PC-3 (cell line): ENCODE measurements at regions not wholly inside any gene's neighbourhood (a gene's known extent, or its start where the extent isn't known, plus 50 kb on each side); places are given as distances from the start of the nearest gene placed in this dataset.

ENCODE experiments used
- ATAC-seq: fragments of 200-7000 bp; cut with Tn5 transposase; 2 replicates; pipeline ENCODE4 v1.9.1; 2020; ENCODE audit warnings: mild to moderate bottlenecking, moderate library complexity
- BruUV-seq: library from RNA; stranded (reverse); fragments of 400-500 nt; replicated peaks from 2 replicates; lab custom pipeline; 2021; lab: Mats Ljungman, UMichigan
- CTCF ChIA-PET: fragments of 300-600 bp; sonication (Branson Sonifier 250); formaldehyde crosslinking; loops from one replicate; lab custom pipeline; 2022; ENCODE audit warnings: antibody characterized with exemption; lab: Charles Lee
- POLR2A ChIA-PET: fragments of 300-600 bp; sonication (Branson Sonifier 250); formaldehyde crosslinking; loops from one replicate; lab custom pipeline; 2022; ENCODE audit warnings: antibody characterized with exemption; ENCODE audit not compliant: unreplicated experiment; lab: Charles Lee
- DNase-seq: peaks from one replicate; pipeline ENCODE4 v3.0.0-alpha.2; 2015
- H2AFZ ChIP-seq: fragments of 300-600 bp; sonication (generic); 2 replicates; pipeline ENCODE4 v1.6.0; 2016; ENCODE audit warnings: antibody characterized with exemption, low read length
- H3F3A ChIP-seq: fragments of 300-600 bp; sonication (generic); one replicate; pipeline ENCODE4 v1.6.0; 2017; ENCODE audit warnings: antibody characterized with exemption, low read length, control low read depth, mild to moderate bottlenecking; ENCODE audit not compliant: unreplicated experiment
- H3K27ac ChIP-seq: fragments of 300-600 bp; sonication (generic); 2 replicates; pipeline ENCODE4 v1.5.1; 2016; ENCODE audit warnings: mild to moderate bottlenecking, low read length
- H3K27me3 ChIP-seq: fragments of 300-600 bp; sonication (generic); 2 replicates; pipeline ENCODE4 v1.6.1; 2016; ENCODE audit warnings: low read length, mixed read lengths
- H3K36me3 ChIP-seq: fragments of 300-600 bp; sonication (generic); 2 replicates; pipeline ENCODE4 v1.6.1; 2016; ENCODE audit warnings: low read depth, mixed run types, low read length, mixed read lengths
- H3K4me1 ChIP-seq: fragments of 300-600 bp; sonication (generic); 2 replicates; pipeline ENCODE4 v1.5.1; 2016; ENCODE audit warnings: low read length; ENCODE audit not compliant: insufficient read depth
- H3K4me2 ChIP-seq: fragments of 300-600 bp; sonication (generic); 2 replicates; pipeline ENCODE4 v1.6.0; 2016; ENCODE audit warnings: low read length
- H3K4me3 ChIP-seq: fragments of 300-600 bp; sonication (generic); 2 replicates; pipeline ENCODE4 v1.5.1; 2016; ENCODE audit warnings: mild to moderate bottlenecking, low read length, mixed read lengths
- H3K79me2 ChIP-seq: fragments of 300-600 bp; sonication (generic); 2 replicates; pipeline ENCODE4 v1.6.1; 2017; ENCODE audit warnings: low read length, mixed read lengths
- H3K9ac ChIP-seq: fragments of 300-600 bp; sonication (generic); 2 replicates; pipeline ENCODE4 v1.6.0; 2016; ENCODE audit warnings: mild to moderate bottlenecking, low read length
- H3K9me2 ChIP-seq: fragments of 300-600 bp; sonication (generic); replicated peaks from 2 replicates; pipeline ENCODE4 v1.6.1; 2016; ENCODE audit warnings: mixed run types, low read length, mixed read lengths
- H3K9me3 ChIP-seq: fragments of 300-600 bp; sonication (generic); 2 replicates; pipeline ENCODE4 v1.6.1; 2016; ENCODE audit warnings: low read length, mixed read lengths
- H4K20me1 ChIP-seq: fragments of 300-600 bp; sonication (generic); 2 replicates; pipeline ENCODE4 v1.6.1; 2016; ENCODE audit warnings: low read length, mixed read lengths
- EZH2 ChIP-seq: fragments of 300-600 bp; sonication (generic); IDR thresholded peaks from one replicate; pipeline ENCODE4 v1.6.1; 2017; ENCODE audit warnings: antibody characterized with exemption, mild to moderate bottlenecking, low read length; ENCODE audit not compliant: unreplicated experiment
- EZH2phosphoT487 ChIP-seq: fragments of 300-600 bp; sonication (generic); IDR thresholded peaks from 2 replicates; pipeline ENCODE4 v1.6.1; 2018; ENCODE audit warnings: mild to moderate bottlenecking, antibody characterized with exemption, low read length, borderline replicate concordance
- intact Hi-C: fragments of 100-400 bp; cut with micrococcal nuclease; formaldehyde crosslinking; loops from 2 replicates; pipeline ENCODE4 v1.9.0; 2023
- TF ChIP-seq, protein P1 (sequence below): fragments of 300-600 bp; sonication (generic); conservative IDR thresholded peaks from 2 replicates; pipeline ENCODE4 v1.5.1; 2017; ENCODE audit warnings: antibody characterized with exemption, low read depth, mild to moderate bottlenecking, low read length

DNA sequence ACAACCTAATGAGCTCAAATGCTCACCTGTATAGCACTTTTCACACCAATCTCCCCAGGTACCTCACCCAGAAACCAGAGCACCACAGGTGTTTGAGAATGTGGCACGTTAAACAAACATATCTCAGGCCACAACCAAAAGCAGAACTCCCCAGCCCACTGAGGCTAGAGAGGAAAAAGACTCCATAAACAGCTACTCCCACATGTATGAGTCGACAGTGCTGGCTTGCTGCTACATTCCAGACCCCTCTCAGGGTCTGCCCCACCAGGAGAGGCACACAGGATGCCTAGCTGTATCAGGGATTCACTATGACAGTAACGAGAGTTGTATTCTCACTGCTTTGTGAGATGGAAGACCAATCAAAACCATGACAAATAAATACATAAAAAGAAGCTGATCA lies 242.6 kb upstream of the ARID1B start:
- DNase-seq (no peak), ATAC-seq (no peak)
- Histone ChIP-seq H3K4me2 (no peak overlapping the region), H3K4me3 (no peak overlapping the region), H3F3A (no peaks in the 10 kb centered on the region), H3K9me2 (no peaks in the 10 kb centered on the region), H3K79me2 (no peaks in the 10 kb centered on the region), H3K36me3 (no peaks in the 10 kb centered on the region), H3K27me3 (no peaks in the 10 kb centered on the region), H2AFZ (no peak overlapping the region), H3K9me3 (no peaks in the 10 kb centered on the region), H3K27ac (no peak overlapping the region), H3K4me1 (0 out of 2 replicates have a peak, but pooled peaks cover 4% of the 10 kb centered on the region), H4K20me1 (no peaks in the 10 kb centered on the region), H3K9ac (no peak overlapping the region)
- ChIA-PET CTCF (no interaction called here), POLR2A (no interaction called here)
- no TSS peak for BruUV-seq
- intact Hi-C loops, result no loop called here
- TF ChIP-seq, protein P1, sequence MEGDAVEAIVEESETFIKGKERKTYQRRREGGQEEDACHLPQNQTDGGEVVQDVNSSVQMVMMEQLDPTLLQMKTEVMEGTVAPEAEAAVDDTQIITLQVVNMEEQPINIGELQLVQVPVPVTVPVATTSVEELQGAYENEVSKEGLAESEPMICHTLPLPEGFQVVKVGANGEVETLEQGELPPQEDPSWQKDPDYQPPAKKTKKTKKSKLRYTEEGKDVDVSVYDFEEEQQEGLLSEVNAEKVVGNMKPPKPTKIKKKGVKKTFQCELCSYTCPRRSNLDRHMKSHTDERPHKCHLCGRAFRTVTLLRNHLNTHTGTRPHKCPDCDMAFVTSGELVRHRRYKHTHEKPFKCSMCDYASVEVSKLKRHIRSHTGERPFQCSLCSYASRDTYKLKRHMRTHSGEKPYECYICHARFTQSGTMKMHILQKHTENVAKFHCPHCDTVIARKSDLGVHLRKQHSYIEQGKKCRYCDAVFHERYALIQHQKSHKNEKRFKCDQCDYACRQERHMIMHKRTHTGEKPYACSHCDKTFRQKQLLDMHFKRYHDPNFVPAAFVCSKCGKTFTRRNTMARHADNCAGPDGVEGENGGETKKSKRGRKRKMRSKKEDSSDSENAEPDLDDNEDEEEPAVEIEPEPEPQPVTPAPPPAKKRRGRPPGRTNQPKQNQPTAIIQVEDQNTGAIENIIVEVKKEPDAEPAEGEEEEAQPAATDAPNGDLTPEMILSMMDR, result no peak
- TF ChIP-seq EZH2, result no peak
- TF ChIP-seq EZH2phosphoT487, result no peak

DNA sequence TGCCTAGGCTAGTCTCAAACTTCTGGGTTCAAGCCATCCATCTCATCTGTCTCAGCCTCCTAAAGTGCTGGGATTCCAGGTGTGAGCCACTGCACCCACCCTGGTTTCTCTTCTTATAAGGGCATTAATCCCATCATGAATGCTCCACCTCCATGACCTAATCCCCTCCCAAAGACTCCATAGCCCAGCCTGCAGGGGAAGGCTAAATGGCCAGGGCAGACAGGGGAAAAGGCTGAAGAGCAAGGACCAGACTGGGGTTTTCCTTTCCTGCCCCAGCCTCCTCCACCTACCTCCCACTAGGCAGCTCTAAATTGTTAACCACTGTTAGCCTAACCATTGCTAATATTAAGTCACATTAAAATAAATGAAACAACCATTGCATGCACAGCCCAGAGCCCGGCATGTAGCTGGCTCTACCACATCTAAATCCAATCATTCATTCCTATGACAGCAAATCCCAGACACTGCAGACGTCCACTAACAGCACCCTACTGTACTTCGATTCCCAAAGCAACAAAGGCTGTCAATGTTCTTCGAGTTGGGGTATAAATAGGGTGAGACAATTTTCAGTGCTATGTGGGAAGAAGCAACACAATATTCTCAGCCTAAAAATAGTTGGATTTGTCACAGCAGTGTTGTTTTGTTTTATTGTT lies 243.2 kb upstream of the ARID1B start:
- POLR2A ChIA-PET, result no interaction called here
- Histone ChIP-seq H3K4me3 (no peak overlapping the region), H3K9me3 (no peaks in the 10 kb centered on the region), H3K27me3 (no peaks in the 10 kb centered on the region), H3K4me2 (no peak overlapping the region), H3K4me1 (0 out of 2 replicates have a peak, but pooled peaks cover 4% of the 10 kb centered on the region), H3K27ac (no peak overlapping the region), H3K9ac (no peak overlapping the region), H3K36me3 (no peaks in the 10 kb centered on the region), H3F3A (no peaks in the 10 kb centered on the region), H3K79me2 (no peaks in the 10 kb centered on the region), H2AFZ (no peak overlapping the region), H3K9me2 (no peaks in the 10 kb centered on the region), H4K20me1 (no peaks in the 10 kb centered on the region)
- BruUV-seq, result no TSS peak
- intact Hi-C loops, result no loop called here
- DNase-seq, result no peak
- ATAC-seq, result no peak
- TF ChIP-seq EZH2 (no peak), EZH2phosphoT487 (no peak)
- TF ChIP-seq, protein P1, result no peak
- CTCF ChIA-PET, result no interaction called here

- ChIA-PET CTCF (no interaction called here), POLR2A (no interaction called here)
- H2AFZ ChIP-seq, result no peak overlapping the region
- H3F3A ChIP-seq, result no peaks in the 10 kb centered on the region
- no peak overlapping the region for H3K4me3 ChIP-seq
- H3K9me2 ChIP-seq, result no peaks in the 10 kb centered on the region
- H3K4me1 ChIP-seq, result 0 out of 2 replicates have a peak, but pooled peaks cover 3% of the 10 kb centered on the region
- H3K27me3 ChIP-seq, result no peaks in the 10 kb centered on the region
- TF ChIP-seq EZH2phosphoT487 (no peak), EZH2 (no peak)
- TF ChIP-seq, protein P1, result no peak
- no TSS peak for BruUV-seq
- no peaks in the 10 kb centered on the region for H4K20me1 ChIP-seq
- DNase-seq, result no peak
- intact Hi-C loops, result no loop called here
- H3K4me2 ChIP-seq, result no peak overlapping the region
- ATAC-seq, result no peak
- no peak overlapping the region for H3K9ac ChIP-seq
- H3K9me3 ChIP-seq, result no peaks in the 10 kb centered on the region
- no peaks in the 10 kb centered on the region for H3K79me2 ChIP-seq
- H3K27ac ChIP-seq, result no peak overlapping the region
- H3K36me3 ChIP-seq, result no peaks in the 10 kb centered on the region
These were observed 251.1 kb upstream of the ARID1B start for GRCh38 chr6:156526081-156526480.
